GF-D8 (cell line): ENCODE measurements at regions not wholly inside any gene's neighbourhood (a gene's known extent, or its start where the extent isn't known, plus 50 kb on each side); places are given as distances from the start of the nearest gene placed in this dataset.
"Not testable (repeated sequence)": the region's sequence is repeated elsewhere in the genome, so short reads cannot be mapped to it uniquely, and the experiment has no call there.

Experiments used
- DNase-seq: peaks from one replicate; lab custom pipeline; 2025; lab: John Stamatoyannopoulos, UW

- DNase-seq: no peak
These were observed 335.7 kb upstream of the PIK3R1 start for GRCh38 chr5:67879620-67880510.

- DNase-seq: no peak
These were observed 336.6 kb upstream of the PIK3R1 start for GRCh38 chr5:67878933-67879332.

GRCh38 chr5:67876371-67876770, 339.2 kb upstream of the PIK3R1 start:
- no peak for DNase-seq

GRCh38 chr5:67875601-67876000, 340.0 kb upstream of the PIK3R1 start:
- DNase-seq: no peak

- DNase-seq: no peak
These were observed 341.6 kb upstream of the PIK3R1 start for GRCh38 chr5:67873935-67874334.

GRCh38 chr5:67870662-67871061, 344.9 kb upstream of the PIK3R1 start:
- DNase-seq: no peak

- DNase-seq: not testable (repeated sequence)
These were observed 351.2 kb upstream of the PIK3R1 start for GRCh38 chr5:67864335-67864734.

- DNase-seq: no peak
These were observed 357.0 kb upstream of the PIK3R1 start for GRCh38 chr5:67858471-67859031.

GRCh38 chr5:67857502-67857901, 358.1 kb upstream of the PIK3R1 start:
- DNase-seq: no peak

- no peak for DNase-seq
These were observed 360.0 kb upstream of the PIK3R1 start for GRCh38 chr5:67855523-67855922.

- not testable (repeated sequence) for DNase-seq
These were observed 364.6 kb upstream of the PIK3R1 start for GRCh38 chr5:67850906-67851305.

GRCh38 chr5:67844924-67845323, 370.6 kb upstream of the PIK3R1 start:
- DNase-seq: no peak

- no peak for DNase-seq
These were observed 372.8 kb upstream of the PIK3R1 start for GRCh38 chr5:67842806-67843205.

GRCh38 chr5:67837225-67837624, 378.3 kb upstream of the PIK3R1 start:
- not testable (repeated sequence) for DNase-seq

GRCh38 chr5:67836496-67836895, 379.1 kb upstream of the PIK3R1 start:
- DNase-seq: not testable (repeated sequence)

- DNase-seq: no peak
These were observed 384.5 kb upstream of the PIK3R1 start for GRCh38 chr5:67831048-67831447.

GRCh38 chr5:67827541-67827940, 388.0 kb upstream of the PIK3R1 start:
- DNase-seq: no peak

- no peak for DNase-seq
These were observed 390.7 kb upstream of the PIK3R1 start for GRCh38 chr5:67824852-67825251.

- no peak for DNase-seq
These were observed 397.9 kb upstream of the PIK3R1 start for GRCh38 chr5:67817652-67818051.

GRCh38 chr5:67816456-67816855, 399.1 kb upstream of the PIK3R1 start:
- no peak for DNase-seq

GRCh38 chr5:67815455-67816391, 399.8 kb upstream of the PIK3R1 start:
- DNase-seq: no peak

GRCh38 chr5:67814569-67815311, 400.8 kb upstream of the PIK3R1 start:
- no peak for DNase-seq
